ENCODE measurements at regions not wholly inside any gene's neighbourhood (a gene's known extent, or its start where the extent isn't known, plus 50 kb on each side); places are given as distances from the start of the nearest gene placed in this dataset.

GRCh38 chr2:183519371-183520056, 395.3 kb downstream of the NUP35 start:
- ATAC-seq (ENCODE audit: low FRiP score in 2 of 2) = no peak
- Histone ChIP-seq H3K27me3 (no peaks in the 10 kb centered on the region), H3K9me3 (no peaks in the 10 kb centered on the region), H3K27ac (no peak overlapping the region), H3K36me3 (no peaks in the 10 kb centered on the region), H3K4me1 (no peaks in the 10 kb centered on the region), H3K4me3 (no peak overlapping the region)
- 83 to 94% methylated on average over 1 of the region's 1 CpG for WGBS, 2 donors
- TF ChIP-seq POLR2A (IDR thresholded peaks at IDR 0.05) = no peak
- DNase-seq = no peak

DNA sequence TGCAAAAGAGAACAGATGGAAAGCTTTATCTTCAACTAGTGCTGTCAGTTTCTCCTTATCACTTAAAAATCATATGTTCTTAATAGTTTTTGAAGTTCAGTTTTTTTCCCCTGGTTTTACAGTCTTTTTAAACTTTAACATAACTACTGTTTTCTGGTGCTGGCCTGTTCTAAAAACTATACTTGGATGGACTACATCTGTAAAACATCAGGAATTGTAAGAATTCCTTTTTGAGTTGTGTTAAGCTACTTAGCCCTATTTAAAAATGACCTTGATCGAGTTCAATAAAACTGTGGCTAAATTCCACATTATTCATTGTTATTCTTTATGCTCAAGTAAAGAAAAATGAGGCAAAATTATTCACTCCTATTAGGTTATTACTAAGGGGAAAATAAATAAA, 397.7 kb downstream of the NUP35 start:
- TF ChIP-seq EP300 (IDR thresholded peaks at IDR 0.05) (no peak), POLR2A (IDR thresholded peaks at IDR 0.05) (no peak), POLR2AphosphoS5 (IDR thresholded peaks at IDR 0.05) (no peak)
- TF ChIP-seq, protein P1, sequence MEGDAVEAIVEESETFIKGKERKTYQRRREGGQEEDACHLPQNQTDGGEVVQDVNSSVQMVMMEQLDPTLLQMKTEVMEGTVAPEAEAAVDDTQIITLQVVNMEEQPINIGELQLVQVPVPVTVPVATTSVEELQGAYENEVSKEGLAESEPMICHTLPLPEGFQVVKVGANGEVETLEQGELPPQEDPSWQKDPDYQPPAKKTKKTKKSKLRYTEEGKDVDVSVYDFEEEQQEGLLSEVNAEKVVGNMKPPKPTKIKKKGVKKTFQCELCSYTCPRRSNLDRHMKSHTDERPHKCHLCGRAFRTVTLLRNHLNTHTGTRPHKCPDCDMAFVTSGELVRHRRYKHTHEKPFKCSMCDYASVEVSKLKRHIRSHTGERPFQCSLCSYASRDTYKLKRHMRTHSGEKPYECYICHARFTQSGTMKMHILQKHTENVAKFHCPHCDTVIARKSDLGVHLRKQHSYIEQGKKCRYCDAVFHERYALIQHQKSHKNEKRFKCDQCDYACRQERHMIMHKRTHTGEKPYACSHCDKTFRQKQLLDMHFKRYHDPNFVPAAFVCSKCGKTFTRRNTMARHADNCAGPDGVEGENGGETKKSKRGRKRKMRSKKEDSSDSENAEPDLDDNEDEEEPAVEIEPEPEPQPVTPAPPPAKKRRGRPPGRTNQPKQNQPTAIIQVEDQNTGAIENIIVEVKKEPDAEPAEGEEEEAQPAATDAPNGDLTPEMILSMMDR (IDR thresholded peaks at IDR 0.05) = no peak
- no peaks in the 10 kb centered on the region for H3K4me1 ChIP-seq
- 62 to 64% methylated on average over 1 of the region's 1 CpG for WGBS, 2 donors
- no peaks in the 10 kb centered on the region for H3K9me3 ChIP-seq
- no peaks in the 10 kb centered on the region for H3K36me3 ChIP-seq
- no peaks in the 10 kb centered on the region for H3K27me3 ChIP-seq
- no peak overlapping the region for H3K4me3 ChIP-seq
- no peak overlapping the region for H3K27ac ChIP-seq
- no peak for DNase-seq
- no peak for ATAC-seq (ENCODE audit: low FRiP score in 2 of 2)

DNA sequence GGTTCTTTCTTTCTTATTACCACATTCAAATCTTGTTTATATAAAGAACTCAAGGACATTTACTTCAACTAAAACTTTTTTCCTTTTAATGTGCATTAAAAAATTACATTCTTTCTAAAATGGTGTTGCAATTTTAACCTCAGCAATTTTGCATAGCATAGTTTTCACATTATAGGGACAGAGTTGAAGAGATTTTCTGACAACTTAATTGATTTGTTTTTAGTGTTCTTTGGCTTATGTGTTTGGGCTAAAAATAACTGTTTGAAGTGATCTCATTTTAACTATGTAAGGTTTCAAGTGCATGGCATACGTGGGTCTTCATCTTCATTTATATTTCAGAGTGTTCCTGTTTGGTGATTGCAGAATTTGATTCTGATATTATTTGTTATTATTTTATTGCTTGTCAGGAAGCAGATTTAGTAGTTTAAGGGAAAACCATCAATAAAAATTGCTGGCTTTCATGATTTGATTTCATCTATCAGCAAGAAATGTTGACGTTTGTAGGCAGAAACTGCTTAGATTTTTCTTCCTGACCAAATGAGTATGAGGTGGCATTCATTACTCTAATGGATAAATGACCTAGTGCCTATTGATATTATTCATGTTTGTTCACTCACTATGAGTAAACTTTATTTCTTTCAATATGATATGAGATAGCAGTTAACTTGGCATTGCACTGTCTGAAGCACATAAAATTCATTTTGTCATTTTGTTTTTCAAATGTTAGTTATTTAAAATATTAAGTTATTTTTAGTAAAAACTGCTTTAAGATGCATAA, 398.4 kb downstream of the NUP35 start:
- 37 to 48% methylated on average over 2 of the region's 2 CpGs for WGBS, 2 donors
- Histone ChIP-seq H3K4me3 (no peak overlapping the region), H3K36me3 (no peaks in the 10 kb centered on the region), H3K9me3 (no peaks in the 10 kb centered on the region), H3K27me3 (no peaks in the 10 kb centered on the region), H3K4me1 (no peaks in the 10 kb centered on the region), H3K27ac (no peak overlapping the region)
- TF ChIP-seq EP300 (IDR thresholded peaks at IDR 0.05) (no peak), POLR2A (IDR thresholded peaks at IDR 0.05) (no peak), POLR2AphosphoS5 (IDR thresholded peaks at IDR 0.05) (no peak)
- TF ChIP-seq, protein P1 (IDR thresholded peaks at IDR 0.05) = no peak
- ATAC-seq (ENCODE audit: low FRiP score in 2 of 2) (no peak), DNase-seq (no peak)

- H3K9me3 ChIP-seq = no peaks in the 10 kb centered on the region
- H3K27ac ChIP-seq = no peak overlapping the region
- no peaks in the 10 kb centered on the region for H3K4me1 ChIP-seq
- H3K27me3 ChIP-seq = no peaks in the 10 kb centered on the region
- no peak for DNase-seq
- no peak overlapping the region for H3K4me3 ChIP-seq
- no peaks in the 10 kb centered on the region for H3K36me3 ChIP-seq
- TF ChIP-seq, protein P1 (IDR thresholded peaks at IDR 0.05) = no peak
- TF ChIP-seq POLR2AphosphoS5 (IDR thresholded peaks at IDR 0.05) = no peak
- no peak for TF ChIP-seq POLR2A (IDR thresholded peaks at IDR 0.05)
- TF ChIP-seq EP300 (IDR thresholded peaks at IDR 0.05) = no peak
- 56 to 60% methylated on average over 5 of the region's 5 CpGs for WGBS, 2 donors
- no peak for ATAC-seq (ENCODE audit: low FRiP score in 2 of 2)
Measured at GRCh38 chr2:183530333-183530901, 406.2 kb downstream of the NUP35 start.

GRCh38 chr2:183532514-183532913, 408.3 kb downstream of the NUP35 start:
- ATAC-seq (ENCODE audit: low FRiP score in 2 of 2) = no peak
- no peak for TF ChIP-seq POLR2A (IDR thresholded peaks at IDR 0.05)
- Histone ChIP-seq H3K4me3 (no peak overlapping the region), H3K36me3 (no peaks in the 10 kb centered on the region), H3K9me3 (no peaks in the 10 kb centered on the region), H3K27me3 (no peaks in the 10 kb centered on the region), H3K4me1 (no peaks in the 10 kb centered on the region), H3K27ac (no peak overlapping the region)
- DNase-seq = no peak
- WGBS, 2 donors = 42 to 46% methylated on average over 3 of the region's 3 CpGs
